Ovary (tissue), 3 donors: ENCODE measurements at regions not wholly inside any gene's neighbourhood (a gene's known extent, or its start where the extent isn't known, plus 50 kb on each side); places are given as distances from the start of the nearest gene placed in this dataset.

Experiments used
- CTCF ChIP-seq, 3 donors: fragments of 450-650 bp in 2 of 3; fragments of 200-600 bp in 1 of 3; IDR thresholded peaks; one replicate each; pipeline versions ENCODE4 v1.5.1 to v1.8.0; 2016 to 2022; ENCODE audit warnings: antibody characterized with exemption in 3 of 3, mild to moderate bottlenecking in 1 of 3
- EP300 ChIP-seq: sonication (generic); formaldehyde crosslinking; IDR thresholded peaks from one replicate; pipeline ENCODE4 v1.6.1; 2017; ENCODE audit warnings: antibody characterized with exemption
- POLR2A ChIP-seq: fragments of 450-650 bp; IDR thresholded peaks from one replicate; pipeline ENCODE4 v1.6.1; 2017; ENCODE audit warnings: antibody characterized with exemption, mild to moderate bottlenecking, moderate library complexity
- donor health status: DM: no; HTN: no; CAD: no.

- no peak for TF ChIP-seq CTCF (IDR thresholded peaks at IDR 0.05)
- TF ChIP-seq EP300: no peak
- no peak for TF ChIP-seq POLR2A
Measured at GRCh38 chr12:82225871-82226270, 132.3 kb downstream of the CCDC59 start.
